IMR-90 (cell line): ENCODE measurements at regions not wholly inside any gene's neighbourhood (a gene's known extent, or its start where the extent isn't known, plus 50 kb on each side); places are given as distances from the start of the nearest gene placed in this dataset.

Experiments
- ATAC-seq: fragments of 200-7000 bp; cut with Tn5 transposase; 2 replicates; pipeline ENCODE4 v1.9.1; 2020; ENCODE audit warnings: low read depth, mild to moderate bottlenecking, moderate library complexity
- BruUV-seq: library from RNA; stranded (reverse); fragments of 400-500 nt; replicated peaks from 2 replicates; lab custom pipeline; 2021; lab: Mats Ljungman, UMichigan
- CTCF ChIA-PET: fragments of 300-600 bp; formaldehyde crosslinking; extraction: SDS; loops from one replicate; lab custom pipeline; 2021; ENCODE audit warnings: antibody characterized with exemption; lab: Yijun Ruan, JAX
- POLR2A ChIA-PET: fragments of 300-600 bp; sonication (Branson Sonifier 250); formaldehyde crosslinking; loops from one replicate; lab custom pipeline; 2022; ENCODE audit warnings: antibody characterized with exemption; ENCODE audit not compliant: unreplicated experiment; lab: Charles Lee
- DNase-seq: peaks from one replicate; pipeline ENCODE4 v3.0.0; 2013
- H2AFZ ChIP-seq: replicated peaks from 2 replicates; pipeline ENCODE3; 2013; ENCODE audit warnings: low read length, mild to moderate bottlenecking; ENCODE audit not compliant: poor library complexity
- H2AK5ac ChIP-seq: 2 replicates; pipeline ENCODE4 v1.6.1; 2013; ENCODE audit warnings: low read depth, low read length, inconsistent platforms
- H2AK9ac ChIP-seq: replicated peaks from 2 replicates; pipeline ENCODE3; 2013; ENCODE audit warnings: mild to moderate bottlenecking, low read depth, low read length, moderate library complexity; ENCODE audit not compliant: poor library complexity
- H2BK120ac ChIP-seq: 2 replicates; pipeline ENCODE4 v1.6.1; 2013; ENCODE audit warnings: low read depth, low read length, inconsistent platforms
- H2BK15ac ChIP-seq: 3 replicates; pipeline ENCODE4 v1.6.1; 2013; ENCODE audit warnings: low read depth, low read length, inconsistent platforms
- H2BK20ac ChIP-seq: 2 replicates; pipeline ENCODE4 v1.6.1; 2013; ENCODE audit warnings: low read depth, mild to moderate bottlenecking, inconsistent platforms, low read length, moderate library complexity
- H2BK5ac ChIP-seq: 2 replicates; pipeline ENCODE4 v1.6.1; 2013; ENCODE audit warnings: mild to moderate bottlenecking, low read depth, low read length, inconsistent platforms; ENCODE audit not compliant: poor library complexity, severe bottlenecking
- H3K14ac ChIP-seq: replicated peaks from 2 replicates; pipeline ENCODE4 v1.6.1; 2013; ENCODE audit warnings: low read depth, low read length, inconsistent platforms
- H3K18ac ChIP-seq: 2 replicates; pipeline ENCODE4 v1.6.1; 2013; ENCODE audit warnings: low read depth, low read length, control low read depth
- H3K23ac ChIP-seq: 2 replicates; pipeline ENCODE4 v1.6.1; 2013; ENCODE audit warnings: low read depth, low read length, inconsistent platforms
- H3K27ac ChIP-seq: 2 replicates; pipeline ENCODE4 v1.5.1; 2013; ENCODE audit warnings: mild to moderate bottlenecking, control low read depth, low read length; ENCODE audit not compliant: insufficient read depth
- H3K27me3 ChIP-seq: 2 replicates; pipeline ENCODE4 v1.6.1; 2013; ENCODE audit warnings: low read length; ENCODE audit not compliant: control insufficient read depth, insufficient read depth
- H3K36me3 ChIP-seq: 2 replicates; pipeline ENCODE4 v1.6.1; 2013; ENCODE audit warnings: low read length, mixed read lengths; ENCODE audit not compliant: control insufficient read depth, insufficient read depth
- H3K4ac ChIP-seq: 2 replicates; pipeline ENCODE4 v1.6.1; 2013; ENCODE audit warnings: low read depth, low read length, inconsistent platforms
- H3K4me1 ChIP-seq: 2 replicates; pipeline ENCODE4 v1.6.1; 2013; ENCODE audit warnings: low read length, mixed read lengths; ENCODE audit not compliant: control insufficient read depth, insufficient read depth
- H3K4me2 ChIP-seq: 2 replicates; pipeline ENCODE4 v1.6.1; 2013; ENCODE audit warnings: low read depth, mild to moderate bottlenecking, control low read depth, low read length, moderate library complexity
- H3K4me3 ChIP-seq: 2 replicates; pipeline ENCODE4 v1.5.1; 2013; ENCODE audit warnings: low read depth, mild to moderate bottlenecking, control low read depth, low read length, moderate library complexity; ENCODE audit not compliant: insufficient read depth
- H3K56ac ChIP-seq: 2 replicates; pipeline ENCODE4 v1.6.1; 2013; ENCODE audit warnings: low read length, inconsistent platforms; ENCODE audit not compliant: insufficient read depth; ENCODE audit errors: extremely low read depth
- H3K79me1 ChIP-seq, 2 experiments: 2 replicates each; pipeline ENCODE4 v1.6.1; 2013; ENCODE audit warnings: low read length in 2 of 2, inconsistent platforms in 1 of 2, low read depth in 1 of 2
- H3K9ac ChIP-seq: 2 replicates; pipeline ENCODE4 v1.6.1; 2013; ENCODE audit warnings: low read depth, low read length, control low read depth
- H3K9me1 ChIP-seq: 2 replicates; pipeline ENCODE4 v1.6.1; 2013; ENCODE audit warnings: low read length, inconsistent platforms; ENCODE audit not compliant: insufficient read depth
- H3K9me3 ChIP-seq: 2 replicates; pipeline ENCODE4 v1.6.1; 2013; ENCODE audit warnings: low read length; ENCODE audit not compliant: control insufficient read depth, insufficient read depth
- H4K20me1 ChIP-seq: 2 replicates; pipeline ENCODE4 v1.6.1; 2013; ENCODE audit warnings: low read length, inconsistent platforms; ENCODE audit not compliant: insufficient read depth
- H4K5ac ChIP-seq: 2 replicates; pipeline ENCODE4 v1.6.1; 2013; ENCODE audit warnings: mild to moderate bottlenecking, low read depth, low read length, control low read depth
- H4K8ac ChIP-seq, 2 experiments: 2 replicates each; pipeline ENCODE4 v1.6.1; 2013; ENCODE audit warnings: low read depth in 2 of 2, low read length in 2 of 2, control low read depth in 1 of 2, inconsistent platforms in 1 of 2
- H4K91ac ChIP-seq: 2 replicates; pipeline ENCODE4 v1.6.1; 2013; ENCODE audit warnings: low read depth, low read length, inconsistent platforms; ENCODE audit not compliant: insufficient read depth
- dilution Hi-C: fragments of 300-500 bp; cut with HindIII; formaldehyde crosslinking; loops from one replicate; pipeline ENCODE4 v1.14.3; 2018; ENCODE audit warnings: low sequenced_read_pairs; ENCODE audit not compliant: unreplicated experiment
- in situ Hi-C: fragments of 300-500 bp; cut with MboI; formaldehyde crosslinking; loops from 3 replicates; pipeline ENCODE4 v1.14.3; 2019; ENCODE audit warnings: low sequenced_read_pairs, inconsistent platforms, mixed read lengths
- intact Hi-C: fragments of 100-400 bp; cut with micrococcal nuclease; formaldehyde crosslinking; loops from 2 replicates; pipeline ENCODE4 v1.10.0; 2022
- TF ChIP-seq, protein P1 (sequence below): fragments of 150-350 bp; IDR thresholded peaks from 2 replicates; pipeline ENCODE4 v1.6.1; 2016; ENCODE audit warnings: low read depth, mild to moderate bottlenecking, low read length, moderate library complexity, borderline replicate concordance

DNA sequence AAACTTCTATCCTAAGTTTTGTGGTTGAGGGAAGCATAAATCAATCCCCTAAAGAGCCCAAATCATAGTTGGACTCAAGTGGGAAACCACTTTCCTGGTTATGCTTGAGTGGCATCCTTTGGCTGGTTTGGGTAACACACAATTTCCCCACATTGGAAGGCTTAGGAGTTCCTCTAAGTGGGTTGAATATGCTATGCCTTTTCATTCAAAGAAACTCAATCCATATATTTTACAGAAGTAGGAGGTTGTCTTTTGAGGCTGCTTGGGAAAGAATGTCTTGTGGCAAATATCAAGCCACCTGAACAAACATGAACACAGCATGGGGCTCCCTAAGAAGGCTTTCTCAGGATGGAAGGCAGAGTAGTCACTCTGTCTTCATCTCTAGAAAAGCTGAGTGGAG is 121.1 kb downstream of the SPATA31D1 start:
- H3K79me1 ChIP-seq, result no peaks in the 10 kb centered on the region
- H2BK15ac ChIP-seq, result no peak overlapping the region
- no peak for DNase-seq
- dilution Hi-C loops (no loop called here), intact Hi-C loops (no loop called here), in situ Hi-C loops (no loop called here)
- no peak overlapping the region for H3K27ac ChIP-seq
- H3K14ac ChIP-seq, result no peak overlapping the region
- no peak overlapping the region for H2BK5ac ChIP-seq
- no peak overlapping the region for H2AFZ ChIP-seq
- no peaks in the 10 kb centered on the region for H3K9me3 ChIP-seq
- H2AK5ac ChIP-seq, result no peak overlapping the region
- H3K23ac ChIP-seq, result no peak overlapping the region
- no TSS peak for BruUV-seq
- CTCF ChIA-PET, result no interaction called here
- H3K4me2 ChIP-seq, result no peak overlapping the region
- no peak overlapping the region for H3K56ac ChIP-seq
- H4K8ac ChIP-seq, result no peak overlapping the region
- H3K27me3 ChIP-seq, result no peaks in the 10 kb centered on the region
- no peak for ATAC-seq
- H3K4ac ChIP-seq, result no peak overlapping the region
- no peak overlapping the region for H3K9ac ChIP-seq
- no peak overlapping the region for H4K5ac ChIP-seq
- POLR2A ChIA-PET, result no interaction called here
- H3K4me3 ChIP-seq, result no peak overlapping the region
- H3K36me3 ChIP-seq, result no peaks in the 10 kb centered on the region
- no peaks in the 10 kb centered on the region for H3K9me1 ChIP-seq
- TF ChIP-seq, protein P1, sequence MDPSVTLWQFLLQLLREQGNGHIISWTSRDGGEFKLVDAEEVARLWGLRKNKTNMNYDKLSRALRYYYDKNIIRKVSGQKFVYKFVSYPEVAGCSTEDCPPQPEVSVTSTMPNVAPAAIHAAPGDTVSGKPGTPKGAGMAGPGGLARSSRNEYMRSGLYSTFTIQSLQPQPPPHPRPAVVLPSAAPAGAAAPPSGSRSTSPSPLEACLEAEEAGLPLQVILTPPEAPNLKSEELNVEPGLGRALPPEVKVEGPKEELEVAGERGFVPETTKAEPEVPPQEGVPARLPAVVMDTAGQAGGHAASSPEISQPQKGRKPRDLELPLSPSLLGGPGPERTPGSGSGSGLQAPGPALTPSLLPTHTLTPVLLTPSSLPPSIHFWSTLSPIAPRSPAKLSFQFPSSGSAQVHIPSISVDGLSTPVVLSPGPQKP, result no peak
- H3K4me1 ChIP-seq, result peaks cover 2% of the 10 kb centered on the region; the same call in 1 of the 2 replicates
- no peak overlapping the region for H2BK120ac ChIP-seq
- no peak overlapping the region for H4K91ac ChIP-seq
- H2AK9ac ChIP-seq, result no peak overlapping the region
- H4K20me1 ChIP-seq, result no peaks in the 10 kb centered on the region
- H3K18ac ChIP-seq, result no peak overlapping the region
- H2BK20ac ChIP-seq, result no peak overlapping the region
